ENCODE measurements at regions not wholly inside any gene's neighbourhood (a gene's known extent, or its start where the extent isn't known, plus 50 kb on each side); places are given as distances from the start of the nearest gene placed in this dataset.

GRCh38 chr2:106644623-106645022, 157.5 kb downstream of the CD8B2 start:
- TF ChIP-seq POLR2A (IDR thresholded peaks at IDR 0.05) = no peak
- TF ChIP-seq CTCF (IDR thresholded peaks at IDR 0.05) = no peak
- TF ChIP-seq POLR2AphosphoS5 (IDR thresholded peaks at IDR 0.05) = no peak
- no peak for TF ChIP-seq EP300 (IDR thresholded peaks at IDR 0.05)
